ENCODE measurements at regions not wholly inside any gene's neighbourhood (a gene's known extent, or its start where the extent isn't known, plus 50 kb on each side); places are given as distances from the start of the nearest gene placed in this dataset.

DNA sequence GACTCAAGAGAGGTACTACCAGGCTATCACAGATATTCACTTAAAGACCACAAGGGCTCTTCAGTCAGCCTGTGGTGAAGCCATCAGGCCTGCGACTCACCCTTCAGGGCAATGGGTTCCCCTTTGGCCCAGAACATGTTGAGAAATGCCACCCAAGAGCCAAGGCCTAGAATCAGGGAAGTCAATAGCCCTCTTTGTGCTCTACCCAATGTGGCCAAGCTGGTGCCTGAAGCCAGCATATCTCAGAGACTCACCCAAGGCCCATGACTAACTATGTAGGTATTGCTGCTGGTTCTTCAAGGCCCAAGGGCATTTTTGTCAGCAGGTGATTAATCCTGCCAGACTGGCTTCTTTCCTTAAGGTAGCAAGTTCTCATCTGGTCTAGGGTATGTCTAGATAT is 338.9 kb upstream of the SETBP1 start:
- H3K36me3 Mint-ChIP-seq, result no peaks in the 10 kb centered on the region
- no peak for ATAC-seq
- POLR2A ChIA-PET, result no interaction called here
- no peak overlapping the region for H3K27ac Mint-ChIP-seq
- H3K9me3 Mint-ChIP-seq, result peaks cover 36% of the 10 kb centered on the region
- H3K4me3 Mint-ChIP-seq, result no peak overlapping the region
- no peaks in the 10 kb centered on the region for H3K4me1 Mint-ChIP-seq
- TF ChIP-seq, protein P1, sequence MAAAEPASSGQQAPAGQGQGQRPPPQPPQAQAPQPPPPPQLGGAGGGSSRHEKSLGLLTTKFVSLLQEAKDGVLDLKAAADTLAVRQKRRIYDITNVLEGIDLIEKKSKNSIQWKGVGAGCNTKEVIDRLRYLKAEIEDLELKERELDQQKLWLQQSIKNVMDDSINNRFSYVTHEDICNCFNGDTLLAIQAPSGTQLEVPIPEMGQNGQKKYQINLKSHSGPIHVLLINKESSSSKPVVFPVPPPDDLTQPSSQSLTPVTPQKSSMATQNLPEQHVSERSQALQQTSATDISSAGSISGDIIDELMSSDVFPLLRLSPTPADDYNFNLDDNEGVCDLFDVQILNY (CRISPR knock-in tag; IDR thresholded peaks at IDR 0.05), result no peak
- TF ChIP-seq CREB1 (CRISPR knock-in tag; IDR thresholded peaks at IDR 0.05), result no peak
- TF ChIP-seq ZBTB21 (CRISPR knock-in tag; IDR thresholded peaks at IDR 0.05; ENCODE audit: borderline replicate concordance), result no peak
- TF ChIP-seq IRF2 (CRISPR knock-in tag; IDR thresholded peaks at IDR 0.05; ENCODE audit: borderline replicate concordance, low read depth), result no peak
- TF ChIP-seq NFE2L1 (CRISPR knock-in tag; IDR thresholded peaks at IDR 0.05), result no peak
- no peak for TF ChIP-seq KAT7 (CRISPR knock-in tag; IDR thresholded peaks at IDR 0.05; ENCODE audit: borderline replicate concordance)
- TF ChIP-seq, protein P2, sequence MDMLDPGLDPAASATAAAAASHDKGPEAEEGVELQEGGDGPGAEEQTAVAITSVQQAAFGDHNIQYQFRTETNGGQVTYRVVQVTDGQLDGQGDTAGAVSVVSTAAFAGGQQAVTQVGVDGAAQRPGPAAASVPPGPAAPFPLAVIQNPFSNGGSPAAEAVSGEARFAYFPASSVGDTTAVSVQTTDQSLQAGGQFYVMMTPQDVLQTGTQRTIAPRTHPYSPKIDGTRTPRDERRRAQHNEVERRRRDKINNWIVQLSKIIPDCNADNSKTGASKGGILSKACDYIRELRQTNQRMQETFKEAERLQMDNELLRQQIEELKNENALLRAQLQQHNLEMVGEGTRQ (CRISPR knock-in tag; IDR thresholded peaks at IDR 0.05), result no peak
- TF ChIP-seq, protein P3, sequence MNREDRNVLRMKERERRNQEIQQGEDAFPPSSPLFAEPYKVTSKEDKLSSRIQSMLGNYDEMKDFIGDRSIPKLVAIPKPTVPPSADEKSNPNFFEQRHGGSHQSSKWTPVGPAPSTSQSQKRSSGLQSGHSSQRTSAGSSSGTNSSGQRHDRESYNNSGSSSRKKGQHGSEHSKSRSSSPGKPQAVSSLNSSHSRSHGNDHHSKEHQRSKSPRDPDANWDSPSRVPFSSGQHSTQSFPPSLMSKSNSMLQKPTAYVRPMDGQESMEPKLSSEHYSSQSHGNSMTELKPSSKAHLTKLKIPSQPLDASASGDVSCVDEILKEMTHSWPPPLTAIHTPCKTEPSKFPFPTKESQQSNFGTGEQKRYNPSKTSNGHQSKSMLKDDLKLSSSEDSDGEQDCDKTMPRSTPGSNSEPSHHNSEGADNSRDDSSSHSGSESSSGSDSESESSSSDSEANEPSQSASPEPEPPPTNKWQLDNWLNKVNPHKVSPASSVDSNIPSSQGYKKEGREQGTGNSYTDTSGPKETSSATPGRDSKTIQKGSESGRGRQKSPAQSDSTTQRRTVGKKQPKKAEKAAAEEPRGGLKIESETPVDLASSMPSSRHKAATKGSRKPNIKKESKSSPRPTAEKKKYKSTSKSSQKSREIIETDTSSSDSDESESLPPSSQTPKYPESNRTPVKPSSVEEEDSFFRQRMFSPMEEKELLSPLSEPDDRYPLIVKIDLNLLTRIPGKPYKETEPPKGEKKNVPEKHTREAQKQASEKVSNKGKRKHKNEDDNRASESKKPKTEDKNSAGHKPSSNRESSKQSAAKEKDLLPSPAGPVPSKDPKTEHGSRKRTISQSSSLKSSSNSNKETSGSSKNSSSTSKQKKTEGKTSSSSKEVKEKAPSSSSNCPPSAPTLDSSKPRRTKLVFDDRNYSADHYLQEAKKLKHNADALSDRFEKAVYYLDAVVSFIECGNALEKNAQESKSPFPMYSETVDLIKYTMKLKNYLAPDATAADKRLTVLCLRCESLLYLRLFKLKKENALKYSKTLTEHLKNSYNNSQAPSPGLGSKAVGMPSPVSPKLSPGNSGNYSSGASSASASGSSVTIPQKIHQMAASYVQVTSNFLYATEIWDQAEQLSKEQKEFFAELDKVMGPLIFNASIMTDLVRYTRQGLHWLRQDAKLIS (CRISPR knock-in tag; IDR thresholded peaks at IDR 0.05; ENCODE audit: borderline replicate concordance), result no peak
- TF ChIP-seq, protein P4, sequence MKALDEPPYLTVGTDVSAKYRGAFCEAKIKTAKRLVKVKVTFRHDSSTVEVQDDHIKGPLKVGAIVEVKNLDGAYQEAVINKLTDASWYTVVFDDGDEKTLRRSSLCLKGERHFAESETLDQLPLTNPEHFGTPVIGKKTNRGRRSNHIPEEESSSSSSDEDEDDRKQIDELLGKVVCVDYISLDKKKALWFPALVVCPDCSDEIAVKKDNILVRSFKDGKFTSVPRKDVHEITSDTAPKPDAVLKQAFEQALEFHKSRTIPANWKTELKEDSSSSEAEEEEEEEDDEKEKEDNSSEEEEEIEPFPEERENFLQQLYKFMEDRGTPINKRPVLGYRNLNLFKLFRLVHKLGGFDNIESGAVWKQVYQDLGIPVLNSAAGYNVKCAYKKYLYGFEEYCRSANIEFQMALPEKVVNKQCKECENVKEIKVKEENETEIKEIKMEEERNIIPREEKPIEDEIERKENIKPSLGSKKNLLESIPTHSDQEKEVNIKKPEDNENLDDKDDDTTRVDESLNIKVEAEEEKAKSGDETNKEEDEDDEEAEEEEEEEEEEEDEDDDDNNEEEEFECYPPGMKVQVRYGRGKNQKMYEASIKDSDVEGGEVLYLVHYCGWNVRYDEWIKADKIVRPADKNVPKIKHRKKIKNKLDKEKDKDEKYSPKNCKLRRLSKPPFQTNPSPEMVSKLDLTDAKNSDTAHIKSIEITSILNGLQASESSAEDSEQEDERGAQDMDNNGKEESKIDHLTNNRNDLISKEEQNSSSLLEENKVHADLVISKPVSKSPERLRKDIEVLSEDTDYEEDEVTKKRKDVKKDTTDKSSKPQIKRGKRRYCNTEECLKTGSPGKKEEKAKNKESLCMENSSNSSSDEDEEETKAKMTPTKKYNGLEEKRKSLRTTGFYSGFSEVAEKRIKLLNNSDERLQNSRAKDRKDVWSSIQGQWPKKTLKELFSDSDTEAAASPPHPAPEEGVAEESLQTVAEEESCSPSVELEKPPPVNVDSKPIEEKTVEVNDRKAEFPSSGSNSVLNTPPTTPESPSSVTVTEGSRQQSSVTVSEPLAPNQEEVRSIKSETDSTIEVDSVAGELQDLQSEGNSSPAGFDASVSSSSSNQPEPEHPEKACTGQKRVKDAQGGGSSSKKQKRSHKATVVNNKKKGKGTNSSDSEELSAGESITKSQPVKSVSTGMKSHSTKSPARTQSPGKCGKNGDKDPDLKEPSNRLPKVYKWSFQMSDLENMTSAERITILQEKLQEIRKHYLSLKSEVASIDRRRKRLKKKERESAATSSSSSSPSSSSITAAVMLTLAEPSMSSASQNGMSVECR (CRISPR knock-in tag; IDR thresholded peaks at IDR 0.05; ENCODE audit: borderline replicate concordance), result no peak
- TF ChIP-seq, protein P5, sequence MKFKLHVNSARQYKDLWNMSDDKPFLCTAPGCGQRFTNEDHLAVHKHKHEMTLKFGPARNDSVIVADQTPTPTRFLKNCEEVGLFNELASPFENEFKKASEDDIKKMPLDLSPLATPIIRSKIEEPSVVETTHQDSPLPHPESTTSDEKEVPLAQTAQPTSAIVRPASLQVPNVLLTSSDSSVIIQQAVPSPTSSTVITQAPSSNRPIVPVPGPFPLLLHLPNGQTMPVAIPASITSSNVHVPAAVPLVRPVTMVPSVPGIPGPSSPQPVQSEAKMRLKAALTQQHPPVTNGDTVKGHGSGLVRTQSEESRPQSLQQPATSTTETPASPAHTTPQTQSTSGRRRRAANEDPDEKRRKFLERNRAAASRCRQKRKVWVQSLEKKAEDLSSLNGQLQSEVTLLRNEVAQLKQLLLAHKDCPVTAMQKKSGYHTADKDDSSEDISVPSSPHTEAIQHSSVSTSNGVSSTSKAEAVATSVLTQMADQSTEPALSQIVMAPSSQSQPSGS (CRISPR knock-in tag; IDR thresholded peaks at IDR 0.05; ENCODE audit: borderline replicate concordance, low read depth), result no peak
- TF ChIP-seq, protein P6, sequence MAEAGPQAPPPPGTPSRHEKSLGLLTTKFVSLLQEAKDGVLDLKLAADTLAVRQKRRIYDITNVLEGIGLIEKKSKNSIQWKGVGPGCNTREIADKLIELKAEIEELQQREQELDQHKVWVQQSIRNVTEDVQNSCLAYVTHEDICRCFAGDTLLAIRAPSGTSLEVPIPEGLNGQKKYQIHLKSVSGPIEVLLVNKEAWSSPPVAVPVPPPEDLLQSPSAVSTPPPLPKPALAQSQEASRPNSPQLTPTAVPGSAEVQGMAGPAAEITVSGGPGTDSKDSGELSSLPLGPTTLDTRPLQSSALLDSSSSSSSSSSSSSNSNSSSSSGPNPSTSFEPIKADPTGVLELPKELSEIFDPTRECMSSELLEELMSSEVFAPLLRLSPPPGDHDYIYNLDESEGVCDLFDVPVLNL (CRISPR knock-in tag; IDR thresholded peaks at IDR 0.05; ENCODE audit: borderline replicate concordance, low read depth), result no peak
- no peak for TF ChIP-seq PRRX2 (CRISPR knock-in tag; IDR thresholded peaks at IDR 0.05)
- TF ChIP-seq, protein P7, sequence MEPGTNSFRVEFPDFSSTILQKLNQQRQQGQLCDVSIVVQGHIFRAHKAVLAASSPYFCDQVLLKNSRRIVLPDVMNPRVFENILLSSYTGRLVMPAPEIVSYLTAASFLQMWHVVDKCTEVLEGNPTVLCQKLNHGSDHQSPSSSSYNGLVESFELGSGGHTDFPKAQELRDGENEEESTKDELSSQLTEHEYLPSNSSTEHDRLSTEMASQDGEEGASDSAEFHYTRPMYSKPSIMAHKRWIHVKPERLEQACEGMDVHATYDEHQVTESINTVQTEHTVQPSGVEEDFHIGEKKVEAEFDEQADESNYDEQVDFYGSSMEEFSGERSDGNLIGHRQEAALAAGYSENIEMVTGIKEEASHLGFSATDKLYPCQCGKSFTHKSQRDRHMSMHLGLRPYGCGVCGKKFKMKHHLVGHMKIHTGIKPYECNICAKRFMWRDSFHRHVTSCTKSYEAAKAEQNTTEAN (CRISPR knock-in tag; IDR thresholded peaks at IDR 0.05), result no peak
- CTCF ChIA-PET, result no interaction called here
- no peak for DNase-seq (ENCODE audit: low spot score)
- no peaks in the 10 kb centered on the region; the same call in 1 of the 2 replicates for H3K27me3 Mint-ChIP-seq (ENCODE audit: low read depth)
